Trophoblast cell (in vitro differentiated cells and primary cell): ENCODE measurements at regions not wholly inside any gene's neighbourhood (a gene's known extent, or its start where the extent isn't known, plus 50 kb on each side); places are given as distances from the start of the nearest gene placed in this dataset.

Experiments
- DNase-seq, 2 donors: peaks; one replicate each; pipeline ENCODE4 v3.0.0-alpha.2; 2016
- H2AFZ ChIP-seq: 2 replicates; pipeline ENCODE4 v1.6.1; 2013; ENCODE audit warnings: low read length, moderate library complexity, mild to moderate bottlenecking; ENCODE audit not compliant: insufficient read depth, poor library complexity
- H2AK5ac ChIP-seq: 2 replicates; pipeline ENCODE4 v1.6.1; 2013; ENCODE audit warnings: mild to moderate bottlenecking, low read length
- H2BK120ac ChIP-seq: 2 replicates; pipeline ENCODE4 v1.6.1; 2013; ENCODE audit warnings: low read length, mild to moderate bottlenecking, moderate library complexity; ENCODE audit not compliant: insufficient read depth, poor library complexity
- H2BK12ac ChIP-seq: 2 replicates; pipeline ENCODE4 v1.6.1; 2013; ENCODE audit warnings: mild to moderate bottlenecking, low read length, moderate library complexity
- H2BK5ac ChIP-seq: 2 replicates; pipeline ENCODE4 v1.6.1; 2013; ENCODE audit warnings: low read length, low read depth, moderate library complexity, mild to moderate bottlenecking; ENCODE audit not compliant: poor library complexity
- H3K14ac ChIP-seq: 2 replicates; pipeline ENCODE4 v1.6.1; 2013; ENCODE audit warnings: mild to moderate bottlenecking, low read length
- H3K18ac ChIP-seq: 2 replicates; pipeline ENCODE4 v1.6.1; 2013; ENCODE audit warnings: mild to moderate bottlenecking, low read length
- H3K23ac ChIP-seq: 2 replicates; pipeline ENCODE4 v1.6.1; 2013; ENCODE audit warnings: low read length
- H3K27ac ChIP-seq: 2 replicates; pipeline ENCODE4 v1.5.1; 2013; ENCODE audit warnings: low read depth, mild to moderate bottlenecking, inconsistent platforms, low read length, moderate library complexity
- H3K27me3 ChIP-seq: 2 replicates; pipeline ENCODE4 v1.6.1; 2013; ENCODE audit warnings: inconsistent platforms, mild to moderate bottlenecking, low read length, moderate library complexity; ENCODE audit not compliant: insufficient read depth
- H3K36me3 ChIP-seq, 2 experiments: 1 replicate in 1 of 2; 2 replicates in 1 of 2; pipeline ENCODE4 v1.6.1; 2013; ENCODE audit warnings: low read length in 2 of 2, mild to moderate bottlenecking in 2 of 2, moderate library complexity in 1 of 2; ENCODE audit not compliant: insufficient read depth in 2 of 2, control insufficient read depth in 1 of 2
- H3K4ac ChIP-seq: 2 replicates; pipeline ENCODE4 v1.6.1; 2013; ENCODE audit warnings: low read depth, mild to moderate bottlenecking, low read length, moderate library complexity
- H3K4me1 ChIP-seq, 2 experiments: 1 replicate in 1 of 2; 2 replicates in 1 of 2; pipeline ENCODE4 v1.6.1; 2013; ENCODE audit warnings: low read length in 2 of 2, mild to moderate bottlenecking in 2 of 2, moderate library complexity in 1 of 2; ENCODE audit not compliant: insufficient read depth in 2 of 2, control insufficient read depth in 1 of 2
- H3K4me2 ChIP-seq: 2 replicates; pipeline ENCODE4 v1.6.1; 2013; ENCODE audit warnings: inconsistent platforms, mild to moderate bottlenecking, low read length, moderate library complexity
- H3K4me3 ChIP-seq: 2 replicates; pipeline ENCODE4 v1.5.1; 2013; ENCODE audit warnings: mild to moderate bottlenecking, low read depth, low read length, inconsistent platforms
- H3K79me1 ChIP-seq: one replicate; pipeline ENCODE4 v1.6.1; 2013; ENCODE audit warnings: low read length
- H3K79me2 ChIP-seq: 2 replicates; pipeline ENCODE4 v1.6.1; 2013; ENCODE audit warnings: low read length, mild to moderate bottlenecking; ENCODE audit not compliant: control insufficient read depth, insufficient read depth, poor library complexity
- H3K9ac ChIP-seq: 2 replicates; pipeline ENCODE4 v1.6.1; 2013; ENCODE audit warnings: mild to moderate bottlenecking, low read length
- H3K9me3 ChIP-seq: 2 replicates; pipeline ENCODE4 v1.6.1; 2013; ENCODE audit warnings: low read depth, mild to moderate bottlenecking, control low read depth, inconsistent platforms, low read length; ENCODE audit not compliant: insufficient read depth
- H4K12ac ChIP-seq: 2 replicates; pipeline ENCODE4 v1.6.1; 2013; ENCODE audit warnings: low read depth, mild to moderate bottlenecking, low read length, moderate library complexity
- H4K8ac ChIP-seq: 2 replicates; pipeline ENCODE4 v1.6.1; 2013; ENCODE audit warnings: low read depth, mild to moderate bottlenecking, low read length, moderate library complexity
- H4K91ac ChIP-seq: one replicate; pipeline ENCODE4 v1.6.1; 2013; ENCODE audit warnings: low read depth, mild to moderate bottlenecking, low read length, moderate library complexity
- WGBS: extraction: QIAGEN DNeasy Blood & Tissue Kit; methylation state at CpG from one replicate; pipeline ENCODE4 v1.1.7; 2013; ENCODE audit warnings: missing lambda C conversion rate; ENCODE audit not compliant: insufficient read length, insufficient coverage; ENCODE audit errors: extremely low coverage; 5-methylcytosine and 5-hydroxymethylcytosine counted together

GRCh38 chrY:21022326-21023044, 266.6 kb downstream of the RPS4Y2 start:
- Histone ChIP-seq H3K27me3 (no peaks in the 10 kb centered on the region), H3K36me3 (no peaks in the 10 kb centered on the region), H3K27ac (no peak overlapping the region), H3K4me1 (no peaks in the 10 kb centered on the region), H3K18ac (no peak overlapping the region), H3K4me2 (no peak overlapping the region), H3K9me3 (peaks cover 2% of the 10 kb centered on the region), H3K4ac (no peak overlapping the region), H3K79me2 (no peaks in the 10 kb centered on the region), H3K23ac (no peak overlapping the region), H2BK12ac (no peak overlapping the region), H3K79me1 (no peaks in the 10 kb centered on the region), H2BK120ac (no peak overlapping the region), H3K4me3 (no peak overlapping the region), H2AFZ (no peak overlapping the region), H4K8ac (no peak overlapping the region), H4K12ac (no peak overlapping the region), H3K14ac (no peak overlapping the region), H4K91ac (no peak overlapping the region), H3K9ac (no peak overlapping the region), H2AK5ac (no peak overlapping the region), H2BK5ac (no peak overlapping the region)
- no CpG with 5 or more reads among the region's 3 CpGs for WGBS
- DNase-seq, result no peak

- no peak for DNase-seq
- no peak overlapping the region for H3K23ac ChIP-seq
- H3K4me2 ChIP-seq, result no peak overlapping the region
- no CpG with 5 or more reads among the region's 3 CpGs for WGBS
- H3K4me3 ChIP-seq, result no peak overlapping the region
- no peak overlapping the region for H3K14ac ChIP-seq
- H3K9me3 ChIP-seq, result peaks cover 2% of the 10 kb centered on the region
- H3K36me3 ChIP-seq, result no peaks in the 10 kb centered on the region
- H2BK120ac ChIP-seq, result no peak overlapping the region
- H3K27ac ChIP-seq, result no peak overlapping the region
- no peak overlapping the region for H2BK5ac ChIP-seq
- no peaks in the 10 kb centered on the region for H3K27me3 ChIP-seq
- H3K9ac ChIP-seq, result no peak overlapping the region
- H2AFZ ChIP-seq, result no peak overlapping the region
- no peaks in the 10 kb centered on the region for H3K79me1 ChIP-seq
- no peak overlapping the region for H2AK5ac ChIP-seq
- H3K79me2 ChIP-seq, result no peaks in the 10 kb centered on the region
- no peaks in the 10 kb centered on the region for H3K4me1 ChIP-seq
- H4K12ac ChIP-seq, result no peak overlapping the region
- no peak overlapping the region for H3K4ac ChIP-seq
- no peak overlapping the region for H4K91ac ChIP-seq
- no peak overlapping the region for H4K8ac ChIP-seq
- no peak overlapping the region for H2BK12ac ChIP-seq
- H3K18ac ChIP-seq, result no peak overlapping the region
These were observed 268.0 kb downstream of the RPS4Y2 start for GRCh38 chrY:21023906-21024305.

GRCh38 chrY:21028506-21028905, 272.6 kb downstream of the RPS4Y2 start:
- H3K9me3 ChIP-seq, result peaks cover 6% of the 10 kb centered on the region
- no peak overlapping the region for H3K4me3 ChIP-seq
- H4K91ac ChIP-seq, result no peak overlapping the region
- no peak overlapping the region for H3K4me2 ChIP-seq
- no peak overlapping the region for H2BK12ac ChIP-seq
- no CpG with 5 or more reads among the region's 3 CpGs for WGBS
- no peak overlapping the region for H3K9ac ChIP-seq
- no peak overlapping the region for H3K23ac ChIP-seq
- H2AFZ ChIP-seq, result no peak overlapping the region
- no peak overlapping the region for H2BK5ac ChIP-seq
- no peak overlapping the region for H4K12ac ChIP-seq
- H3K4me1 ChIP-seq, result no peaks in the 10 kb centered on the region
- H3K36me3 ChIP-seq, result no peaks in the 10 kb centered on the region
- H3K27ac ChIP-seq, result no peak overlapping the region
- no peak overlapping the region for H2BK120ac ChIP-seq
- H3K18ac ChIP-seq, result no peak overlapping the region
- no peak for DNase-seq
- no peak overlapping the region for H2AK5ac ChIP-seq
- H3K79me2 ChIP-seq, result no peaks in the 10 kb centered on the region
- H3K27me3 ChIP-seq, result no peaks in the 10 kb centered on the region
- H3K14ac ChIP-seq, result no peak overlapping the region
- no peaks in the 10 kb centered on the region for H3K79me1 ChIP-seq
- no peak overlapping the region for H4K8ac ChIP-seq
- no peak overlapping the region for H3K4ac ChIP-seq

GRCh38 chrY:21033363-21033762, 277.5 kb downstream of the RPS4Y2 start:
- no peak overlapping the region for H2AK5ac ChIP-seq
- no peak overlapping the region for H4K12ac ChIP-seq
- H3K9ac ChIP-seq, result no peak overlapping the region
- no peak overlapping the region for H3K18ac ChIP-seq
- H3K36me3 ChIP-seq, result no peaks in the 10 kb centered on the region
- H3K4me1 ChIP-seq, result no peaks in the 10 kb centered on the region
- H2BK12ac ChIP-seq, result no peak overlapping the region
- H3K4me2 ChIP-seq, result no peak overlapping the region
- H3K27ac ChIP-seq, result no peak overlapping the region
- no peaks in the 10 kb centered on the region for H3K79me2 ChIP-seq
- no peak overlapping the region for H2AFZ ChIP-seq
- no peak overlapping the region for H2BK120ac ChIP-seq
- H3K14ac ChIP-seq, result no peak overlapping the region
- H4K8ac ChIP-seq, result no peak overlapping the region
- no peak overlapping the region for H4K91ac ChIP-seq
- H3K4me3 ChIP-seq, result no peak overlapping the region
- no peak overlapping the region for H3K23ac ChIP-seq
- no peak overlapping the region for H3K4ac ChIP-seq
- H3K79me1 ChIP-seq, result no peaks in the 10 kb centered on the region
- H3K9me3 ChIP-seq, result peaks cover 4% of the 10 kb centered on the region
- WGBS, result no CpG with 5 or more reads among the region's 2 CpGs
- no peaks in the 10 kb centered on the region for H3K27me3 ChIP-seq
- H2BK5ac ChIP-seq, result no peak overlapping the region
- no peak for DNase-seq
